ENCODE measurements at regions not wholly inside any gene's neighbourhood (a gene's known extent, or its start where the extent isn't known, plus 50 kb on each side); places are given as distances from the start of the nearest gene placed in this dataset.

GRCh38 chr5:146962801-146963355, 84.3 kb upstream of the PPP2R2B start:
- TF ChIP-seq, protein P1, sequence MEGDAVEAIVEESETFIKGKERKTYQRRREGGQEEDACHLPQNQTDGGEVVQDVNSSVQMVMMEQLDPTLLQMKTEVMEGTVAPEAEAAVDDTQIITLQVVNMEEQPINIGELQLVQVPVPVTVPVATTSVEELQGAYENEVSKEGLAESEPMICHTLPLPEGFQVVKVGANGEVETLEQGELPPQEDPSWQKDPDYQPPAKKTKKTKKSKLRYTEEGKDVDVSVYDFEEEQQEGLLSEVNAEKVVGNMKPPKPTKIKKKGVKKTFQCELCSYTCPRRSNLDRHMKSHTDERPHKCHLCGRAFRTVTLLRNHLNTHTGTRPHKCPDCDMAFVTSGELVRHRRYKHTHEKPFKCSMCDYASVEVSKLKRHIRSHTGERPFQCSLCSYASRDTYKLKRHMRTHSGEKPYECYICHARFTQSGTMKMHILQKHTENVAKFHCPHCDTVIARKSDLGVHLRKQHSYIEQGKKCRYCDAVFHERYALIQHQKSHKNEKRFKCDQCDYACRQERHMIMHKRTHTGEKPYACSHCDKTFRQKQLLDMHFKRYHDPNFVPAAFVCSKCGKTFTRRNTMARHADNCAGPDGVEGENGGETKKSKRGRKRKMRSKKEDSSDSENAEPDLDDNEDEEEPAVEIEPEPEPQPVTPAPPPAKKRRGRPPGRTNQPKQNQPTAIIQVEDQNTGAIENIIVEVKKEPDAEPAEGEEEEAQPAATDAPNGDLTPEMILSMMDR (IDR thresholded peaks at IDR 0.05; ENCODE audit: low read depth, low read length) = no peak
- TF ChIP-seq EZH2phosphoT487 (IDR thresholded peaks at IDR 0.05; ENCODE audit: low read depth) = no peak
